ENCODE measurements at regions not wholly inside any gene's neighbourhood (a gene's known extent, or its start where the extent isn't known, plus 50 kb on each side); places are given as distances from the start of the nearest gene placed in this dataset.

- DNase-seq (ENCODE audit: low read depth, low spot score), result no peak
Observed at GRCh38 chr11:97123237-97123636, 733.4 kb downstream of the JRKL start.

GRCh38 chr11:97136067-97136466, 746.3 kb downstream of the JRKL start:
- no peak for DNase-seq (ENCODE audit: low read depth, low spot score)

GRCh38 chr11:97140885-97141494, 751.2 kb downstream of the JRKL start:
- DNase-seq (ENCODE audit: low read depth, low spot score), result no peak

- DNase-seq (ENCODE audit: low read depth, low spot score), result no peak
Observed at GRCh38 chr11:97143463-97143862, 753.6 kb downstream of the JRKL start.

- DNase-seq (ENCODE audit: low read depth, low spot score), result no peak
Observed at GRCh38 chr11:97149741-97150140, 759.9 kb downstream of the JRKL start.

- no peak for DNase-seq (ENCODE audit: low read depth, low spot score)
Observed at GRCh38 chr11:97157221-97157740, 767.5 kb downstream of the JRKL start.

- DNase-seq (ENCODE audit: low read depth, low spot score), result no peak
Observed at GRCh38 chr11:97158243-97158642, 768.4 kb downstream of the JRKL start.

- DNase-seq (ENCODE audit: low read depth, low spot score), result no peak
Observed at GRCh38 chr11:97163631-97164191, 773.9 kb downstream of the JRKL start.

- DNase-seq (ENCODE audit: low read depth, low spot score), result no peak
Observed at GRCh38 chr11:97201743-97202612, 812.2 kb downstream of the JRKL start.

GRCh38 chr11:97202613-97203292, 812.9 kb downstream of the JRKL start:
- no peak for DNase-seq (ENCODE audit: low read depth, low spot score)

- DNase-seq (ENCODE audit: low read depth, low spot score), result no peak
Observed at GRCh38 chr11:97218011-97218410, 828.2 kb downstream of the JRKL start.

GRCh38 chr11:97223647-97224046, 833.8 kb downstream of the JRKL start:
- DNase-seq (ENCODE audit: low read depth, low spot score), result no peak

- no peak for DNase-seq (ENCODE audit: low read depth, low spot score)
Observed at GRCh38 chr11:97224396-97224795, 834.6 kb downstream of the JRKL start.

- no peak for DNase-seq (ENCODE audit: low read depth, low spot score)
Observed at GRCh38 chr11:97225794-97226193, 836.0 kb downstream of the JRKL start.

GRCh38 chr11:97229936-97230335, 840.1 kb downstream of the JRKL start:
- no peak for DNase-seq (ENCODE audit: low read depth, low spot score)

GRCh38 chr11:97231231-97231630, 841.4 kb downstream of the JRKL start:
- no peak for DNase-seq (ENCODE audit: low read depth, low spot score)

GRCh38 chr11:97234016-97234415, 844.2 kb downstream of the JRKL start:
- no peak for DNase-seq (ENCODE audit: low read depth, low spot score)

GRCh38 chr11:97237151-97237550, 847.3 kb downstream of the JRKL start:
- DNase-seq (ENCODE audit: low read depth, low spot score), result no peak

GRCh38 chr11:97247601-97248000, 857.8 kb downstream of the JRKL start:
- no peak for DNase-seq (ENCODE audit: low read depth, low spot score)

GRCh38 chr11:97254790-97255189, 865.0 kb downstream of the JRKL start:
- no peak for DNase-seq (ENCODE audit: low read depth, low spot score)

GRCh38 chr11:97259434-97259833, 869.6 kb downstream of the JRKL start:
- no peak for DNase-seq (ENCODE audit: low read depth, low spot score)

GRCh38 chr11:97259884-97260283, 870.1 kb downstream of the JRKL start:
- DNase-seq (ENCODE audit: low read depth, low spot score), result no peak
